ENCODE measurements at regions not wholly inside any gene's neighbourhood (a gene's known extent, or its start where the extent isn't known, plus 50 kb on each side); places are given as distances from the start of the nearest gene placed in this dataset.

DNA sequence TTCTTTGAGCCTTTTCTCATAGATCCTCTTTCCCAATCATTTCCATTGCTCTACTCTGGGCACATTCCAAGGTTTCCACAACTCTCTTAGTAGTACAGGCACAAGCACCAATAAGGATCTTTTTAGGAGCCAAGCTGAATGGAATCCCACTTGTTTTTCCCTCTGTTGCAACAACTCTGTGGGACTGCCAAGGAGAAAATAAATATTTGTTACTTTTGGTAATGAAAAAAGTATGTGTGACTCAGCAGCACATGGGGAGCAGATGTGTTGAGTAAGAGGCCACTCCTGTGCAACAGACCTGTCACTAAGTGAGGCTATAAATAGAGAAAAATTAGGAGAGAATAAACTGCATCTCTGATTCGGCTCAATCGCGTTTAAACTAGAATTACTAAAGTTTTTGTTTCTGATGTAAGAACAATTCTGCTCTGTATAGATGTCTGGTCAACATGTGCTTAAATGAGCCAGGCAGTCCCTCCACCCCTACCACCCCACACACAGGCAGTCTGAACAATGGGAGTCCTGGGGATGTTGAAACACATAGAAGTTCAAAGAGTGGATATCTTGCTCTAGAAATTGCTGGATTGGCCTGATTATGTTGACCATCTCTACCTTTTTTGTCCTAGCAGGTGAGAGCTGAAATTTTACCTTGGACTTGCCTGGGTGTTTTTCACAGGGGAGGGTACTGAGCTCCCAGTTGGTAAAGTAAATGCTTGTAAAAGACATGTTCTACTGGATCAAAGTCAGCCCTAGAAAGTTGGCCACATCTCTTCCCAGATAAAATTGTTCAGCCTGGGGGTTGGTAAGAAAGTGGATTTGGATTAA is 244.3 kb upstream of the NOVA1 start:
- H3K9me3 ChIP-seq, result no peaks in the 10 kb centered on the region
- no peak overlapping the region for H3K4me3 ChIP-seq
- no peak for TF ChIP-seq POLR2A (IDR thresholded peaks at IDR 0.05)
- TF ChIP-seq, protein P1, sequence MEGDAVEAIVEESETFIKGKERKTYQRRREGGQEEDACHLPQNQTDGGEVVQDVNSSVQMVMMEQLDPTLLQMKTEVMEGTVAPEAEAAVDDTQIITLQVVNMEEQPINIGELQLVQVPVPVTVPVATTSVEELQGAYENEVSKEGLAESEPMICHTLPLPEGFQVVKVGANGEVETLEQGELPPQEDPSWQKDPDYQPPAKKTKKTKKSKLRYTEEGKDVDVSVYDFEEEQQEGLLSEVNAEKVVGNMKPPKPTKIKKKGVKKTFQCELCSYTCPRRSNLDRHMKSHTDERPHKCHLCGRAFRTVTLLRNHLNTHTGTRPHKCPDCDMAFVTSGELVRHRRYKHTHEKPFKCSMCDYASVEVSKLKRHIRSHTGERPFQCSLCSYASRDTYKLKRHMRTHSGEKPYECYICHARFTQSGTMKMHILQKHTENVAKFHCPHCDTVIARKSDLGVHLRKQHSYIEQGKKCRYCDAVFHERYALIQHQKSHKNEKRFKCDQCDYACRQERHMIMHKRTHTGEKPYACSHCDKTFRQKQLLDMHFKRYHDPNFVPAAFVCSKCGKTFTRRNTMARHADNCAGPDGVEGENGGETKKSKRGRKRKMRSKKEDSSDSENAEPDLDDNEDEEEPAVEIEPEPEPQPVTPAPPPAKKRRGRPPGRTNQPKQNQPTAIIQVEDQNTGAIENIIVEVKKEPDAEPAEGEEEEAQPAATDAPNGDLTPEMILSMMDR (IDR thresholded peaks at IDR 0.05), result no peak
- H3K27ac ChIP-seq, result peak overlapping the region in 1 of 2 donors; percentile 26
- no peaks in the 10 kb centered on the region for H3K27me3 ChIP-seq
- WGBS, 2 donors, result 31 to 51% methylated on average over 3 of the region's 3 CpGs
- peak; percentile 66 for DNase-seq
- peaks cover 4% of the 10 kb centered on the region for H3K4me1 ChIP-seq
- H3K36me3 ChIP-seq (ENCODE audit: low read depth, missing control alignments), result no peaks in the 10 kb centered on the region
- intact Hi-C loops (cut with DNase I; ENCODE audit: low total_unique reads), result no loop called here

DNA sequence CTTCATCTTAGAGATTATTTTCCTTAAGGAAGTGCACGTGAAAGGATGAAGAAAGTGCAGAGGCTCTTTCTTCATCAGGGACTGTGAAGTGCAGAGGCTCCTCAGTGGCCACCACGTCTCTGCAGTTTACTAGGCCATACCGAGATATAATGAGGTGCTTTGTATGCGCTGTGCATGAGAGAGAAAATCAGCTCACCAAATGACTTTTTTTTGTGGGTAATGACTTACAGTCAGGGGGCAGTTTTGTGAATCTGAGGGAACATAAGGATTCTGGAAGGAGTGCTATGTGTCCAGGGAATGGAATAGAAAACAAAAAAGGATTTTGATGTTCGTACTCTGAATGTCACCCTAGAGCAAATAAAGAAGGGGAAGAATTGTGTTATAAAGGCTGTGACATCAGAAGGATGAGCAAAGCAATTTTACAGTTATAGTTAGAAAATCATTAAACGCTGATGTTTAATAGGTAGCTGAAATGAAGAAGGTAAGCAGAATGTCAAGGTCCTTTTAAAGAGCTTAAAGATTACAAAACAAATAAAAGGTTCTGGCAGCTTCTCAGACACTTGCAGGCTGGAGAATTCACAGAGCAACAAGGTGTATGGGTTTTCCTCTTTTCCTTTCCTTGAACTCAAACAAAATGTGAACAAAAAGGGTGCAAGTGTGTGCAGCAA is 247.5 kb upstream of the NOVA1 start:
- Histone ChIP-seq H3K4me3 (no peak overlapping the region), H3K4me1 (peaks cover 4% of the 10 kb centered on the region), H3K27ac (no peak overlapping the region), H3K36me3 (ENCODE audit: low read depth, missing control alignments) (no peaks in the 10 kb centered on the region), H3K9me3 (no peaks in the 10 kb centered on the region), H3K27me3 (no peaks in the 10 kb centered on the region)
- WGBS, 2 donors, result 54 to 64% methylated on average over 6 of the region's 6 CpGs
- intact Hi-C loops (cut with DNase I; ENCODE audit: low total_unique reads), result no loop called here
- TF ChIP-seq POLR2A (IDR thresholded peaks at IDR 0.05), result no peak
- TF ChIP-seq, protein P1 (IDR thresholded peaks at IDR 0.05), result no peak
- no peak for DNase-seq

DNA sequence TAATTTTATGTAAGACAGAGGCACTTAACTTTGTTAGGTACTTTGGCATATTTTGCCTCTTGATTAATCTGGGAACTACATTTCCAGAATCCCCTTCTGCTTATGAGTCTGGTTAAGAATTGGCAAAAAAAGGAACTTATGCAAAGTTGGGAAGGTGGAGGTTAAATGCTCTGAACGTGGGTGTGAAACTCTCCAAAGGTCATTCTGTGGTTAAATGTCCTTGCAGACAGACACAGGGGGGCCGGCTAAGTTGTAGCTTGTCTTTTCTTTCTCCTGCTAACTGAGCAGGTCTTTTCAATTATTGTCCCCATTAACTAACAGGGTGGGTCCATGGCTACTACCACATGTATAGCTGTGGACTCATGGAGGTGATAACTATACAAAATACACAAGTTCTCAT is 248.6 kb upstream of the NOVA1 start:
- intact Hi-C loops (cut with DNase I; ENCODE audit: low total_unique reads), result no loop called here
- 24 to 26% methylated on average over 2 of the region's 2 CpGs for WGBS, 2 donors
- Histone ChIP-seq H3K27ac (peak overlapping the region in 1 of 2 donors; percentile 30), H3K36me3 (ENCODE audit: low read depth, missing control alignments) (no peaks in the 10 kb centered on the region), H3K9me3 (no peaks in the 10 kb centered on the region), H3K27me3 (no peaks in the 10 kb centered on the region), H3K4me3 (no peak overlapping the region), H3K4me1 (peaks cover 4% of the 10 kb centered on the region)
- TF ChIP-seq, protein P1 (IDR thresholded peaks at IDR 0.05), result no peak
- no peak for TF ChIP-seq POLR2A (IDR thresholded peaks at IDR 0.05)
- DNase-seq, result no peak

DNA sequence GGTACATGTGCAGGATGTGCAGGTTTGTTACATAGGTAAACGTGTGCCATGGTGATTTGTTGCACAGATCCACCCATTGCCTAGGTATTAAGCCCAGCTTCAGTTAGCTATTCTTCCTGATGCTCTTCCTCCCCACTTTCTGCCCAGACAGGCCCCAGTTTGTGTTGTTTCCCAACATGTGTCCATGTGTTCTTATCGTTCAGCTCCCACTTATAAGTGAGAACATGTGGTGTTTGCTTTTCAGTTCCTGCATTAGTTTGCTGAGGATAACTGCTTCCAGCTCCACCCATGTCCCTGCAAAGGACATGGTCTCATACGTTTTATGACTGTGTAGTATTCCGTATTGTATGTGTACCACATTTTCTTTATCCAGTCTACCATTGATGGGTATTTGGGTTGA is 251.7 kb upstream of the NOVA1 start:
- DNase-seq, result no peak
- Histone ChIP-seq H3K4me1 (no peaks in the 10 kb centered on the region), H3K27ac (no peak overlapping the region), H3K9me3 (no peaks in the 10 kb centered on the region), H3K27me3 (no peaks in the 10 kb centered on the region), H3K36me3 (ENCODE audit: low read depth, missing control alignments) (no peaks in the 10 kb centered on the region), H3K4me3 (no peak overlapping the region)
- no peak for TF ChIP-seq POLR2A (IDR thresholded peaks at IDR 0.05)
- TF ChIP-seq, protein P1 (IDR thresholded peaks at IDR 0.05), result no peak
- 80 to 90% methylated on average over 4 of the region's 4 CpGs for WGBS, 2 donors
- intact Hi-C loops (cut with DNase I; ENCODE audit: low total_unique reads), result no loop called here
